ENCODE measurements at regions not wholly inside any gene's neighbourhood (a gene's known extent, or its start where the extent isn't known, plus 50 kb on each side); places are given as distances from the start of the nearest gene placed in this dataset.

- Histone ChIP-seq H3K4me3 (ENCODE audit: low read depth in 1 of 2, low read length in 2 of 2) (no peak overlapping the region), H3K36me3 (ENCODE audit: control insufficient read depth in 2 of 2, insufficient read depth in 2 of 2, low read length in 1 of 2) (no peaks in the 10 kb centered on the region), H3K9me3 (ENCODE audit: control insufficient read depth in 2 of 2, insufficient read depth in 1 of 2, low read depth in 1 of 2, low read length in 1 of 2) (no peaks in the 10 kb centered on the region), H3K27ac (ENCODE audit: low read depth in 2 of 2, low read length in 1 of 2) (no peak overlapping the region), H3K4me1 (ENCODE audit: control insufficient read depth in 2 of 2, insufficient read depth in 2 of 2, low read length in 1 of 2) (peaks cover 0 to 2% of the 10 kb centered on the region in 2 donors), H3K27me3 (ENCODE audit: control insufficient read depth in 1 of 2, insufficient read depth in 2 of 2, low read length in 2 of 2) (no peaks in the 10 kb centered on the region)
- 85 to 91% methylated on average over 3 of the region's 3 CpGs for WGBS, 2 donors
These were observed 666.9 kb downstream of the NYAP2 start for GRCh38 chr2:226066391-226066790.

GRCh38 chr2:226064932-226065570 lies 665.5 kb downstream of the NYAP2 start:
- Histone ChIP-seq H3K27ac (ENCODE audit: low read depth in 2 of 2, low read length in 1 of 2) (no peak overlapping the region), H3K9me3 (ENCODE audit: control insufficient read depth in 2 of 2, insufficient read depth in 1 of 2, low read depth in 1 of 2, low read length in 1 of 2) (no peaks in the 10 kb centered on the region), H3K4me1 (ENCODE audit: control insufficient read depth in 2 of 2, insufficient read depth in 2 of 2, low read length in 1 of 2) (peaks cover 0 to 2% of the 10 kb centered on the region in 2 donors), H3K36me3 (ENCODE audit: control insufficient read depth in 2 of 2, insufficient read depth in 2 of 2, low read length in 1 of 2) (no peaks in the 10 kb centered on the region), H3K27me3 (ENCODE audit: control insufficient read depth in 1 of 2, insufficient read depth in 2 of 2, low read length in 2 of 2) (no peaks in the 10 kb centered on the region), H3K4me3 (ENCODE audit: low read depth in 1 of 2, low read length in 2 of 2) (no peak overlapping the region)
- 70 to 83% methylated on average over 1 of the region's 1 CpG for WGBS, 2 donors

- no peaks in the 10 kb centered on the region for H3K36me3 ChIP-seq (ENCODE audit: control insufficient read depth in 2 of 2, insufficient read depth in 2 of 2, low read length in 1 of 2)
- no peak overlapping the region for H3K4me3 ChIP-seq (ENCODE audit: low read depth in 1 of 2, low read length in 2 of 2)
- H3K4me1 ChIP-seq (ENCODE audit: control insufficient read depth in 2 of 2, insufficient read depth in 2 of 2, low read length in 1 of 2), result peaks cover 0 to 2% of the 10 kb centered on the region in 2 donors
- no peaks in the 10 kb centered on the region for H3K27me3 ChIP-seq (ENCODE audit: control insufficient read depth in 1 of 2, insufficient read depth in 2 of 2, low read length in 2 of 2)
- H3K27ac ChIP-seq (ENCODE audit: low read depth in 2 of 2, low read length in 1 of 2), result no peak overlapping the region
- WGBS, 2 donors, result 51 to 64% methylated on average over 4 of the region's 4 CpGs
- H3K9me3 ChIP-seq (ENCODE audit: control insufficient read depth in 2 of 2, insufficient read depth in 1 of 2, low read depth in 1 of 2, low read length in 1 of 2), result no peaks in the 10 kb centered on the region
These were observed 664.4 kb downstream of the NYAP2 start for GRCh38 chr2:226063704-226064440.

GRCh38 chr2:226059961-226060627 lies 660.6 kb downstream of the NYAP2 start:
- Histone ChIP-seq H3K27ac (ENCODE audit: low read depth in 2 of 2, low read length in 1 of 2) (no peak overlapping the region), H3K9me3 (ENCODE audit: control insufficient read depth in 2 of 2, insufficient read depth in 1 of 2, low read depth in 1 of 2, low read length in 1 of 2) (no peaks in the 10 kb centered on the region), H3K27me3 (ENCODE audit: control insufficient read depth in 1 of 2, insufficient read depth in 2 of 2, low read length in 2 of 2) (no peaks in the 10 kb centered on the region), H3K36me3 (ENCODE audit: control insufficient read depth in 2 of 2, insufficient read depth in 2 of 2, low read length in 1 of 2) (no peaks in the 10 kb centered on the region), H3K4me1 (ENCODE audit: control insufficient read depth in 2 of 2, insufficient read depth in 2 of 2, low read length in 1 of 2) (peaks cover 0 to 2% of the 10 kb centered on the region in 2 donors), H3K4me3 (ENCODE audit: low read depth in 1 of 2, low read length in 2 of 2) (no peak overlapping the region)
- WGBS, 2 donors, result 59 to 78% methylated on average over 3 of the region's 3 CpGs

- H3K36me3 ChIP-seq (ENCODE audit: control insufficient read depth in 2 of 2, insufficient read depth in 2 of 2, low read length in 1 of 2), result no peaks in the 10 kb centered on the region
- H3K9me3 ChIP-seq (ENCODE audit: control insufficient read depth in 2 of 2, insufficient read depth in 1 of 2, low read depth in 1 of 2, low read length in 1 of 2), result no peaks in the 10 kb centered on the region
- H3K4me3 ChIP-seq (ENCODE audit: low read depth in 1 of 2, low read length in 2 of 2), result no peak overlapping the region
- 22 to 24% methylated on average over 1 of the region's 1 CpG for WGBS, 2 donors
- H3K27ac ChIP-seq (ENCODE audit: low read depth in 2 of 2, low read length in 1 of 2), result no peak overlapping the region
- no peaks in the 10 kb centered on the region for H3K4me1 ChIP-seq (ENCODE audit: control insufficient read depth in 2 of 2, insufficient read depth in 2 of 2, low read length in 1 of 2)
- H3K27me3 ChIP-seq (ENCODE audit: control insufficient read depth in 1 of 2, insufficient read depth in 2 of 2, low read length in 2 of 2), result no peaks in the 10 kb centered on the region
These were observed 658.4 kb downstream of the NYAP2 start for GRCh38 chr2:226057914-226058313.

- Histone ChIP-seq H3K9me3 (ENCODE audit: control insufficient read depth in 2 of 2, insufficient read depth in 1 of 2, low read depth in 1 of 2, low read length in 1 of 2) (no peaks in the 10 kb centered on the region), H3K27me3 (ENCODE audit: control insufficient read depth in 1 of 2, insufficient read depth in 2 of 2, low read length in 2 of 2) (no peaks in the 10 kb centered on the region), H3K27ac (ENCODE audit: low read depth in 2 of 2, low read length in 1 of 2) (no peak overlapping the region), H3K4me3 (ENCODE audit: low read depth in 1 of 2, low read length in 2 of 2) (no peak overlapping the region), H3K36me3 (ENCODE audit: control insufficient read depth in 2 of 2, insufficient read depth in 2 of 2, low read length in 1 of 2) (no peaks in the 10 kb centered on the region), H3K4me1 (ENCODE audit: control insufficient read depth in 2 of 2, insufficient read depth in 2 of 2, low read length in 1 of 2) (no peaks in the 10 kb centered on the region)
- WGBS, 2 donors, result 30 to 58% methylated on average over 1 of the region's 1 CpG
These were observed 657.9 kb downstream of the NYAP2 start for GRCh38 chr2:226057365-226057764.

- H3K27ac ChIP-seq (ENCODE audit: low read depth in 2 of 2, low read length in 1 of 2), result no peak overlapping the region
- 81 to 93% methylated on average over 6 of the region's 6 CpGs for WGBS, 2 donors
- no peak overlapping the region for H3K4me3 ChIP-seq (ENCODE audit: low read depth in 1 of 2, low read length in 2 of 2)
- H3K4me1 ChIP-seq (ENCODE audit: control insufficient read depth in 2 of 2, insufficient read depth in 2 of 2, low read length in 1 of 2), result no peaks in the 10 kb centered on the region
- no peaks in the 10 kb centered on the region for H3K9me3 ChIP-seq (ENCODE audit: control insufficient read depth in 2 of 2, insufficient read depth in 1 of 2, low read depth in 1 of 2, low read length in 1 of 2)
- H3K36me3 ChIP-seq (ENCODE audit: control insufficient read depth in 2 of 2, insufficient read depth in 2 of 2, low read length in 1 of 2), result no peaks in the 10 kb centered on the region
- no peaks in the 10 kb centered on the region for H3K27me3 ChIP-seq (ENCODE audit: control insufficient read depth in 1 of 2, insufficient read depth in 2 of 2, low read length in 2 of 2)
These were observed 653.4 kb downstream of the NYAP2 start for GRCh38 chr2:226052772-226053416.

- Histone ChIP-seq H3K36me3 (ENCODE audit: control insufficient read depth in 2 of 2, insufficient read depth in 2 of 2, low read length in 1 of 2) (no peaks in the 10 kb centered on the region), H3K4me3 (ENCODE audit: low read depth in 1 of 2, low read length in 2 of 2) (no peak overlapping the region), H3K27ac (ENCODE audit: low read depth in 2 of 2, low read length in 1 of 2) (no peak overlapping the region), H3K9me3 (ENCODE audit: control insufficient read depth in 2 of 2, insufficient read depth in 1 of 2, low read depth in 1 of 2, low read length in 1 of 2) (no peaks in the 10 kb centered on the region), H3K27me3 (ENCODE audit: control insufficient read depth in 1 of 2, insufficient read depth in 2 of 2, low read length in 2 of 2) (no peaks in the 10 kb centered on the region), H3K4me1 (ENCODE audit: control insufficient read depth in 2 of 2, insufficient read depth in 2 of 2, low read length in 1 of 2) (no peaks in the 10 kb centered on the region)
- WGBS, 2 donors, result 86 to 88% methylated on average over 5 of the region's 5 CpGs
These were observed 651.3 kb downstream of the NYAP2 start for GRCh38 chr2:226050822-226051221.

GRCh38 chr2:226048611-226049010 lies 649.1 kb downstream of the NYAP2 start:
- no peak overlapping the region for H3K27ac ChIP-seq (ENCODE audit: low read depth in 2 of 2, low read length in 1 of 2)
- H3K4me1 ChIP-seq (ENCODE audit: control insufficient read depth in 2 of 2, insufficient read depth in 2 of 2, low read length in 1 of 2), result no peaks in the 10 kb centered on the region
- no peaks in the 10 kb centered on the region for H3K36me3 ChIP-seq (ENCODE audit: control insufficient read depth in 2 of 2, insufficient read depth in 2 of 2, low read length in 1 of 2)
- H3K4me3 ChIP-seq (ENCODE audit: low read depth in 1 of 2, low read length in 2 of 2), result no peak overlapping the region
- H3K27me3 ChIP-seq (ENCODE audit: control insufficient read depth in 1 of 2, insufficient read depth in 2 of 2, low read length in 2 of 2), result no peaks in the 10 kb centered on the region
- H3K9me3 ChIP-seq (ENCODE audit: control insufficient read depth in 2 of 2, insufficient read depth in 1 of 2, low read depth in 1 of 2, low read length in 1 of 2), result no peaks in the 10 kb centered on the region
- 20 to 26% methylated on average over 4 of the region's 4 CpGs for WGBS, 2 donors
